A673 (cell line): ENCODE measurements at regions not wholly inside any gene's neighbourhood (a gene's known extent, or its start where the extent isn't known, plus 50 kb on each side); places are given as distances from the start of the nearest gene placed in this dataset.

Source experiments
- EZH2 ChIP-seq: fragments of 200-600 bp; sonication (generic); IDR thresholded peaks from 2 replicates; pipeline ENCODE4 v1.6.1; 2017; ENCODE audit warnings: borderline replicate concordance, low read depth, mild to moderate bottlenecking, mixed read lengths, antibody characterized with exemption, low read length; ENCODE audit not compliant: poor library complexity, severe bottlenecking
- TF ChIP-seq, protein P1 (sequence below): fragments of 300-800, 200-600 bp; sonication (generic); conservative IDR thresholded peaks from 2 replicates; pipeline ENCODE4 v1.5.1; 2017; ENCODE audit warnings: low read depth, mild to moderate bottlenecking, antibody characterized with exemption, low read length, moderate library complexity, mixed read lengths

DNA sequence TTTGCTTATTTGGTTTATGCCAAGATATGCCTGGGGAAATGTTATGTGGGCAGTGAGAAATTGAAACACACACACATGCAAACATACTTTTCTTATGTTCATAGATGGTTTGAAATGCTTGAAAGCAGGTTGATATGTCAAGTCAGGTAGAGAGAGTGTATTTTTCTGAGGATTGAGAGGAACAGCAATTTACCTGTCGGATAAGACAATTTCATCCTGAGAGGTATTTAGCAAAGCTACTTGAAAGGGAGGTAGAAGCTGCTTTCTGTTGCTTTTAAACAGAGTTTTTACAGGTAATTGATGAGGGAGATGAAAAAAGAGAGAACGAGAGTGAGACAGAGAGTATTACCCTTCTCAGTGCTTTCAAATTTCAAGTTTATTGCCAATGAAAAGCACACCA is 854.3 kb downstream of the CDH8 start:
- TF ChIP-seq, protein P1, sequence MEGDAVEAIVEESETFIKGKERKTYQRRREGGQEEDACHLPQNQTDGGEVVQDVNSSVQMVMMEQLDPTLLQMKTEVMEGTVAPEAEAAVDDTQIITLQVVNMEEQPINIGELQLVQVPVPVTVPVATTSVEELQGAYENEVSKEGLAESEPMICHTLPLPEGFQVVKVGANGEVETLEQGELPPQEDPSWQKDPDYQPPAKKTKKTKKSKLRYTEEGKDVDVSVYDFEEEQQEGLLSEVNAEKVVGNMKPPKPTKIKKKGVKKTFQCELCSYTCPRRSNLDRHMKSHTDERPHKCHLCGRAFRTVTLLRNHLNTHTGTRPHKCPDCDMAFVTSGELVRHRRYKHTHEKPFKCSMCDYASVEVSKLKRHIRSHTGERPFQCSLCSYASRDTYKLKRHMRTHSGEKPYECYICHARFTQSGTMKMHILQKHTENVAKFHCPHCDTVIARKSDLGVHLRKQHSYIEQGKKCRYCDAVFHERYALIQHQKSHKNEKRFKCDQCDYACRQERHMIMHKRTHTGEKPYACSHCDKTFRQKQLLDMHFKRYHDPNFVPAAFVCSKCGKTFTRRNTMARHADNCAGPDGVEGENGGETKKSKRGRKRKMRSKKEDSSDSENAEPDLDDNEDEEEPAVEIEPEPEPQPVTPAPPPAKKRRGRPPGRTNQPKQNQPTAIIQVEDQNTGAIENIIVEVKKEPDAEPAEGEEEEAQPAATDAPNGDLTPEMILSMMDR, result no peak
- no peak for TF ChIP-seq EZH2
